ENCODE measurements at regions not wholly inside any gene's neighbourhood (a gene's known extent, or its start where the extent isn't known, plus 50 kb on each side); places are given as distances from the start of the nearest gene placed in this dataset.

- no peaks in the 10 kb centered on the region for H3K36me3 Mint-ChIP-seq
- H3K4me3 Mint-ChIP-seq, result no peak overlapping the region
- Histone ChIP-seq H3K4me1 (ENCODE audit: control insufficient read depth, insufficient read depth, low read length, poor library complexity, severe bottlenecking) (no peaks in the 10 kb centered on the region), H3K27ac (ENCODE audit: insufficient read depth, low read length, poor library complexity, severe bottlenecking) (no peak overlapping the region), H3K4me3 (ENCODE audit: low read depth, low read length) (no peak overlapping the region), H3K27me3 (ENCODE audit: control insufficient read depth, insufficient read depth, low read length) (no peaks in the 10 kb centered on the region), H3K9me3 (ENCODE audit: control insufficient read depth in 2 of 2, low read length in 2 of 2) (no peaks in the 10 kb centered on the region), H3K36me3 (ENCODE audit: control insufficient read depth, insufficient read depth, low read length) (no peaks in the 10 kb centered on the region)
- no peaks in the 10 kb centered on the region for H3K9me3 Mint-ChIP-seq
- no peak for DNase-seq
- H3K27me3 Mint-ChIP-seq, result peaks cover 4% of the 10 kb centered on the region
- no peak overlapping the region for H3K27ac Mint-ChIP-seq
- ATAC-seq (ENCODE audit: low read depth in 2 of 2), result no peak
- no peaks in the 10 kb centered on the region for H3K4me1 Mint-ChIP-seq
Observed at GRCh38 chr6:168226902-168227318, 92.7 kb downstream of the DACT2 start.

- Histone ChIP-seq H3K27ac (ENCODE audit: insufficient read depth, low read length, poor library complexity, severe bottlenecking) (no peak overlapping the region), H3K36me3 (ENCODE audit: control insufficient read depth, insufficient read depth, low read length) (no peaks in the 10 kb centered on the region), H3K9me3 (ENCODE audit: control insufficient read depth in 2 of 2, low read length in 2 of 2) (no peaks in the 10 kb centered on the region), H3K27me3 (ENCODE audit: control insufficient read depth, insufficient read depth, low read length) (no peaks in the 10 kb centered on the region), H3K4me3 (ENCODE audit: low read depth, low read length) (no peak overlapping the region), H3K4me1 (ENCODE audit: control insufficient read depth, insufficient read depth, low read length, poor library complexity, severe bottlenecking) (no peaks in the 10 kb centered on the region)
- H3K27me3 Mint-ChIP-seq, result peaks cover 4% of the 10 kb centered on the region
- no peaks in the 10 kb centered on the region for H3K4me1 Mint-ChIP-seq
- no peaks in the 10 kb centered on the region for H3K9me3 Mint-ChIP-seq
- no peak for DNase-seq
- H3K36me3 Mint-ChIP-seq, result no peaks in the 10 kb centered on the region
- ATAC-seq (ENCODE audit: low read depth in 2 of 2), result no peak
- H3K27ac Mint-ChIP-seq, result no peak overlapping the region
- no peak overlapping the region for H3K4me3 Mint-ChIP-seq
Observed at GRCh38 chr6:168226061-168226752, 93.4 kb downstream of the DACT2 start.

GRCh38 chr6:168225471-168225911 is 94.1 kb downstream of the DACT2 start:
- Mint-ChIP-seq H3K27ac (no peak overlapping the region), H3K9me3 (no peaks in the 10 kb centered on the region), H3K4me1 (no peaks in the 10 kb centered on the region), H3K4me3 (no peak overlapping the region), H3K36me3 (no peaks in the 10 kb centered on the region), H3K27me3 (peaks cover 4% of the 10 kb centered on the region)
- H3K27ac ChIP-seq (ENCODE audit: insufficient read depth, low read length, poor library complexity, severe bottlenecking), result no peak overlapping the region
- H3K4me1 ChIP-seq (ENCODE audit: control insufficient read depth, insufficient read depth, low read length, poor library complexity, severe bottlenecking), result no peaks in the 10 kb centered on the region
- H3K27me3 ChIP-seq (ENCODE audit: control insufficient read depth, insufficient read depth, low read length), result no peaks in the 10 kb centered on the region
- no peak for DNase-seq
- no peak for ATAC-seq (ENCODE audit: low read depth in 2 of 2)
- H3K4me3 ChIP-seq (ENCODE audit: low read depth, low read length), result no peak overlapping the region
- no peaks in the 10 kb centered on the region for H3K36me3 ChIP-seq (ENCODE audit: control insufficient read depth, insufficient read depth, low read length)
- H3K9me3 ChIP-seq (ENCODE audit: control insufficient read depth in 2 of 2, low read length in 2 of 2), result no peaks in the 10 kb centered on the region

DNA sequence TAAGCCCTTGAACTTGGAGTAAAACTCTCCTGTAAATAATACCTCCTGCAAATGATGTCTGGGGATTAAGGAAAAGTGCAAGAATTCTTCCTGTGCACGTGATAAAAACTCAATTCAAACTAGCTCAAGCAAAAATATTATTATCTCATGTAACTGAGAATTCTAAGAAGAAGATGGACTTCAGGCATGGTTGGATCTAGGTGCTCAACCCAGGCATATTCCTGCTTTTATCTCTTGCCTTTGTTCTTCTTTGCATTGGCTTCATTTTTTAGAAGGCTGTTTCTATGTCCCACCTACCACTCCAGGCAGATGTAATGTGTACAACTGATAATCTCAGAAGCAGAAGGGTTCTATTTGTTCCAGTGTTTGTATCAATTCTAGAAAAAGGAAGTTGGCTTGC is 95.8 kb downstream of the DACT2 start:
- no peak overlapping the region for H3K27ac Mint-ChIP-seq
- no peaks in the 10 kb centered on the region for H3K9me3 ChIP-seq (ENCODE audit: control insufficient read depth in 2 of 2, low read length in 2 of 2)
- H3K27me3 Mint-ChIP-seq, result peaks cover 4% of the 10 kb centered on the region
- no peak overlapping the region for H3K4me3 ChIP-seq (ENCODE audit: low read depth, low read length)
- H3K9me3 Mint-ChIP-seq, result no peaks in the 10 kb centered on the region
- H3K4me1 ChIP-seq (ENCODE audit: control insufficient read depth, insufficient read depth, low read length, poor library complexity, severe bottlenecking), result no peaks in the 10 kb centered on the region
- no peaks in the 10 kb centered on the region for H3K27me3 ChIP-seq (ENCODE audit: control insufficient read depth, insufficient read depth, low read length)
- H3K36me3 Mint-ChIP-seq, result no peaks in the 10 kb centered on the region
- ATAC-seq (ENCODE audit: low read depth in 2 of 2), result no peak
- H3K27ac ChIP-seq (ENCODE audit: insufficient read depth, low read length, poor library complexity, severe bottlenecking), result no peak overlapping the region
- H3K36me3 ChIP-seq (ENCODE audit: control insufficient read depth, insufficient read depth, low read length), result no peaks in the 10 kb centered on the region
- no peak for DNase-seq
- H3K4me3 Mint-ChIP-seq, result no peak overlapping the region
- no peaks in the 10 kb centered on the region for H3K4me1 Mint-ChIP-seq

DNA sequence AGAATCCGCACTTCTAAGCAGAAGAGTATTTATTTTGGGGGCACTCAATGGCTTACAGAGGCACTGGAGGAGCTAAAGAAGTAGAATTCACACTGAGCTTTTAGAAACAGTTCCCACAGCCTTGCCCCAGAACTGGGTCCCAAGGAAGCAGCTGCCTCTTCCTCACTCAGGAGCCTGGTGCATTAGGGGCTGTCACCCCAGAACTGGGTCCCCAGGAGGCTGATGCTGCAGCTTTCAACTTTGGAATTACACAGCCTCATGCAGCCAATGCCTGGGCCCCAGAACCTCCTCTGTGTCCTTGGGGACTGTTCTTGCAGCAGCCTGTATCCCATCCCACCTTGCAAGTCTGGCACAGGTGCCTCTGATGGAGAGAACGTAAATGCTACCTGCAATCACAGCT is 96.4 kb downstream of the DACT2 start:
- no peak overlapping the region for H3K27ac ChIP-seq (ENCODE audit: insufficient read depth, low read length, poor library complexity, severe bottlenecking)
- no peaks in the 10 kb centered on the region for H3K4me1 Mint-ChIP-seq
- H3K9me3 Mint-ChIP-seq, result no peaks in the 10 kb centered on the region
- no peak overlapping the region for H3K4me3 Mint-ChIP-seq
- H3K27me3 Mint-ChIP-seq, result peaks cover 4% of the 10 kb centered on the region
- no peaks in the 10 kb centered on the region for H3K36me3 Mint-ChIP-seq
- no peak overlapping the region for H3K27ac Mint-ChIP-seq
- no peaks in the 10 kb centered on the region for H3K36me3 ChIP-seq (ENCODE audit: control insufficient read depth, insufficient read depth, low read length)
- ATAC-seq (ENCODE audit: low read depth in 2 of 2) (no peak), DNase-seq (no peak)
- no peak overlapping the region for H3K4me3 ChIP-seq (ENCODE audit: low read depth, low read length)
- H3K27me3 ChIP-seq (ENCODE audit: control insufficient read depth, insufficient read depth, low read length), result no peaks in the 10 kb centered on the region
- no peaks in the 10 kb centered on the region for H3K4me1 ChIP-seq (ENCODE audit: control insufficient read depth, insufficient read depth, low read length, poor library complexity, severe bottlenecking)
- no peaks in the 10 kb centered on the region for H3K9me3 ChIP-seq (ENCODE audit: control insufficient read depth in 2 of 2, low read length in 2 of 2)

DNA sequence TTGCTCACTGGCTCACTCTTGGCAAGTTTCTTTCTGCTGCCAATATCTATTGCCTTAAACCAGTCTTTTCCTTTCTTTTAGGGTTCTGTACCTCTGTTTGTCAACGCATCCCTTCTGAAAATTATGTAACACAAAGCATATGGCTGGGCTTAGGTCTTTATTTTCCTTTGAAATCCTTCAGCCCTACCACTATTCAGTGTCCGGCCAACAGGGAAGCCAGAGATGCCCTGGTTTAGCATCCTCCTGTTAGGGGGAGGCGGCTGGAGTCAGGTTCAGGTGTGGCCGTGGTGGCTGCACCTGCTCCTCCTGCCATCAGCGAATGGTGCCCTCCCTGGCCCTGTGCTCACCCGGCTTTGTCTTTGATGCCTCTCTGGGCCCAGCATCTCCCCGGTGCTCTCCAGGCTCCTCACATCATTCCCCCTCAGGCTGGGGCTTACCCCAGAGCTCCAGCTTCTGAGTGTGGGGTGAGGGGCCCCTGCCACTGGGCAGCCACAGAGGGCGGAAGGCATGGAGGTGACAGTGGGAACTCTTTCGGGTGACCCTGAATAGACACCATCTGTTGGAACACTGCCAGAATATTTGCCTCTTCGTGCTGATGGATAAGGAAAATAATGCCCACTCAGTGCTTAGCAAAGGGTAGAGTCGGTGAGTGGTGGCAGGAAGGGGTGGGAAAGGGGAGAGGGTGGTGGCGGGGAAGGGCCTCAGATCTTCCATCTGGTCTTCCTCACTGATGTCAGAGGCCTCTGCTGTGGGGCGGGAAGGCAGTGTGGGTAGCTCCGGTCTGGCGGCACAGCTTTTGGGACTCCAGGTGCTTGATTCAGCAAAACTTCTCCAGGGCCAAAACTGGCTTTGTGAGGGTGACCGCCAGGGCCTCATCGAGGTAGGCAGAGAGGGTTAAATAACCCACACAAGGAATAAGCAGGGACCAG is 97.2 kb downstream of the DACT2 start:
- no peaks in the 10 kb centered on the region for H3K9me3 Mint-ChIP-seq
- no peak for DNase-seq
- no peaks in the 10 kb centered on the region for H3K4me1 Mint-ChIP-seq
- peaks cover 4% of the 10 kb centered on the region for H3K27me3 Mint-ChIP-seq
- Histone ChIP-seq H3K4me1 (ENCODE audit: control insufficient read depth, insufficient read depth, low read length, poor library complexity, severe bottlenecking) (no peaks in the 10 kb centered on the region), H3K9me3 (ENCODE audit: control insufficient read depth in 2 of 2, low read length in 2 of 2) (no peaks in the 10 kb centered on the region), H3K27ac (ENCODE audit: insufficient read depth, low read length, poor library complexity, severe bottlenecking) (no peak overlapping the region), H3K27me3 (ENCODE audit: control insufficient read depth, insufficient read depth, low read length) (no peaks in the 10 kb centered on the region), H3K4me3 (ENCODE audit: low read depth, low read length) (no peak overlapping the region), H3K36me3 (ENCODE audit: control insufficient read depth, insufficient read depth, low read length) (no peaks in the 10 kb centered on the region)
- no peaks in the 10 kb centered on the region for H3K36me3 Mint-ChIP-seq
- no peak overlapping the region for H3K27ac Mint-ChIP-seq
- no peak for ATAC-seq (ENCODE audit: low read depth in 2 of 2)
- no peak overlapping the region for H3K4me3 Mint-ChIP-seq

DNA sequence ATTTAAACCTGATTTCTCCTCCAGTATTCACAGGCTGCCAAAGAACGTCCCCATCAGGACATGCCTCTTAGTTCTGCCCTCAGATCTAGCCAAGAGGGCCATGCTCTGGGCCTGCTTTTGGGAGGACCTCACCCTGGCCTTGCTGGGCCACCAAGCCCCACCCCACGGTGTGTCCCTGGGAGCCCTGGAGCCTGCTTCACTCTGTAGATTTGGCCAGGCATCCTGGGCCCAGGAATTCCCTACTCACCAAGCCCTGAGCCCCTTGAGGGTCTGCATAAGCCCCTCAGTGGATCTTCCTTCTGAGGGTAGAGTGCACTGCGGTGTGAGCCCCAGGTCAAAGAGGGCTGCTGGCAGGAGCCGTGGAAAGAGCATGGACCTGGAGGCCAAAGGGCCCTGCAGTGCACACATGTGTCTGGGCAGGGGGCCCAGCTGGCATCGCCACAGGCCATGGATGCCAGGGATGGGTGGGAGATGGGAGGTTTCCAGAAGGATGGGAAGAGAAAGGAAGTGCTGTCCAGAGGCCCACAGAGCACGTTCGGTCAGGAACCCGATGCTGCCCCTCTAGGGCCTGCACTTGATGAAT is 98.0 kb downstream of the DACT2 start:
- H3K4me1 Mint-ChIP-seq, result no peaks in the 10 kb centered on the region
- Histone ChIP-seq H3K36me3 (ENCODE audit: control insufficient read depth, insufficient read depth, low read length) (no peaks in the 10 kb centered on the region), H3K27ac (ENCODE audit: insufficient read depth, low read length, poor library complexity, severe bottlenecking) (no peak overlapping the region), H3K27me3 (ENCODE audit: control insufficient read depth, insufficient read depth, low read length) (no peaks in the 10 kb centered on the region), H3K4me1 (ENCODE audit: control insufficient read depth, insufficient read depth, low read length, poor library complexity, severe bottlenecking) (no peaks in the 10 kb centered on the region), H3K4me3 (ENCODE audit: low read depth, low read length) (no peak overlapping the region), H3K9me3 (ENCODE audit: control insufficient read depth in 2 of 2, low read length in 2 of 2) (no peaks in the 10 kb centered on the region)
- H3K9me3 Mint-ChIP-seq, result no peaks in the 10 kb centered on the region
- no peaks in the 10 kb centered on the region for H3K36me3 Mint-ChIP-seq
- ATAC-seq (ENCODE audit: low read depth in 2 of 2) (no peak), DNase-seq (no peak)
- H3K27me3 Mint-ChIP-seq, result peaks cover 4% of the 10 kb centered on the region
- H3K4me3 Mint-ChIP-seq, result no peak overlapping the region
- H3K27ac Mint-ChIP-seq, result no peak overlapping the region
